Endothelial cell of umbilical vein (primary cell): ENCODE measurements at regions not wholly inside any gene's neighbourhood (a gene's known extent, or its start where the extent isn't known, plus 50 kb on each side); places are given as distances from the start of the nearest gene placed in this dataset.

Source experiments
- BruUV-seq: library from RNA; stranded (reverse); fragments of 400-500 nt; replicated peaks from 2 replicates; lab custom pipeline; 2021; lab: Mats Ljungman, UMichigan
- CTCF ChIA-PET: fragments of 300-600, 350-600 bp; sonication (Branson Sonifier 250); formaldehyde crosslinking; loops from one replicate; lab custom pipeline; 2021; ENCODE audit warnings: antibody characterized with exemption, inconsistent platforms; lab: Charles Lee
- POLR2A ChIA-PET: fragments of 300-600, 350-600 bp; sonication (Branson Sonifier 250); formaldehyde crosslinking; loops from one replicate; lab custom pipeline; 2021; ENCODE audit warnings: antibody characterized with exemption, inconsistent platforms; lab: Charles Lee
- DNase-seq: peaks from one replicate; pipeline ENCODE4 v3.0.0-alpha.2; 2011; ENCODE audit warnings: low read depth, low spot score
- FAIRE-seq: peaks from 2 replicates; lab custom pipeline; 2011; peaks lifted over from hg19 to GRCh38; lab: Jason Lieb, UNC
- H2AFZ ChIP-seq: 2 replicates; pipeline ENCODE4 v1.6.0; 2012; ENCODE audit warnings: low read depth, low read length, control low read depth, inconsistent platforms
- H3K27ac ChIP-seq: 2 replicates; pipeline ENCODE4 v1.5.1; 2011; ENCODE audit warnings: low read depth, mild to moderate bottlenecking, control low read depth, low read length, moderate library complexity; ENCODE audit not compliant: insufficient read depth
- H3K27me3 ChIP-seq, 2 experiments: 2 replicates each; pipeline versions ENCODE4 v1.6.0 to v1.6.1; 2011; ENCODE audit warnings: low read length in 2 of 2, mixed read lengths in 1 of 2; ENCODE audit not compliant: control insufficient read depth in 2 of 2, insufficient read depth in 2 of 2
- H3K36me3 ChIP-seq, 2 experiments: 2 replicates in 1 of 2; 3 replicates in 1 of 2; pipeline ENCODE4 v1.5.1; 2011; ENCODE audit warnings: low read length in 2 of 2, mild to moderate bottlenecking in 1 of 2, moderate library complexity in 1 of 2; ENCODE audit not compliant: control insufficient read depth in 2 of 2, insufficient read depth in 2 of 2; ENCODE audit errors: extremely low read depth in 1 of 2
- H3K4me1 ChIP-seq: 3 replicates; pipeline ENCODE4 v1.5.1; 2011; ENCODE audit warnings: mild to moderate bottlenecking, low read length; ENCODE audit not compliant: control insufficient read depth, insufficient read depth; ENCODE audit errors: extremely low read depth
- H3K4me2 ChIP-seq: 2 replicates; pipeline ENCODE4 v1.6.1; 2011; ENCODE audit warnings: low read length, control low read depth, mixed read lengths; ENCODE audit not compliant: insufficient read depth
- H3K4me3 ChIP-seq, 3 experiments: fragments of 200-600 bp in 1 of 3; sonication (generic), shearing (Covaris generic) in 1 of 3; replicated peaks in 1 of 3; 2 replicates each; pipeline ENCODE4 v1.5.1; 2011 to 2016; ENCODE audit warnings: control low read depth in 3 of 3, low read length in 3 of 3, mild to moderate bottlenecking in 2 of 3, inconsistent platforms in 1 of 3, low read depth in 1 of 3, moderate library complexity in 1 of 3; ENCODE audit not compliant: insufficient read depth in 1 of 3
- H3K79me2 ChIP-seq: 2 replicates; pipeline ENCODE4 v1.6.0; 2012; ENCODE audit warnings: low read length, inconsistent platforms; ENCODE audit not compliant: control insufficient read depth, insufficient read depth
- H3K9ac ChIP-seq: replicated peaks from 2 replicates; pipeline ENCODE3; 2011; ENCODE audit warnings: low read length, control low read depth; ENCODE audit not compliant: insufficient read depth; ENCODE audit errors: extremely low read depth
- H3K9me1 ChIP-seq: replicated peaks from 3 replicates; pipeline ENCODE4 v1.6.0; 2011; ENCODE audit warnings: mild to moderate bottlenecking, low read length; ENCODE audit not compliant: control insufficient read depth, insufficient read depth; ENCODE audit errors: extremely low read depth
- H3K9me3 ChIP-seq: replicated peaks from 2 replicates; pipeline ENCODE4 v1.5.1; 2012; ENCODE audit warnings: low read length, inconsistent platforms; ENCODE audit not compliant: control insufficient read depth, insufficient read depth
- H4K20me1 ChIP-seq: replicated peaks from 2 replicates; pipeline ENCODE3; 2011; ENCODE audit warnings: mild to moderate bottlenecking, low read length; ENCODE audit not compliant: control insufficient read depth, insufficient read depth; ENCODE audit errors: extremely low read depth
- EZH2 ChIP-seq: IDR thresholded peaks from 2 replicates; pipeline ENCODE4 v1.6.1; 2012; ENCODE audit warnings: borderline replicate concordance, low read depth, mild to moderate bottlenecking, moderate library complexity, low read length, inconsistent platforms; ENCODE audit not compliant: severe bottlenecking
- FOS ChIP-seq: IDR thresholded peaks from 2 replicates; pipeline ENCODE4 v1.6.1; 2011; ENCODE audit warnings: mild to moderate bottlenecking, low read length, moderate library complexity, borderline replicate concordance; ENCODE audit not compliant: insufficient read depth
- GATA2 ChIP-seq: IDR thresholded peaks from 2 replicates; pipeline ENCODE4 v1.7.0; 2011; ENCODE audit warnings: low read depth, mild to moderate bottlenecking, moderate library complexity, mixed read lengths, low read length; ENCODE audit not compliant: insufficient read length, insufficient read depth
- JUN ChIP-seq: IDR thresholded peaks from 2 replicates; pipeline ENCODE4 v1.6.1; 2011; ENCODE audit warnings: borderline replicate concordance, low read depth; ENCODE audit not compliant: insufficient read length, insufficient read depth
- MYC ChIP-seq: IDR thresholded peaks from one replicate; pipeline ENCODE4 v1.6.1; 2011; ENCODE audit warnings: mild to moderate bottlenecking, low read depth, low read length
- POLR2A ChIP-seq: IDR thresholded peaks from 2 replicates; pipeline ENCODE4 v1.6.1; 2012; ENCODE audit warnings: low read depth, mild to moderate bottlenecking, control low read depth, low read length
- POLR2AphosphoS5 ChIP-seq: IDR thresholded peaks from 2 replicates; pipeline ENCODE4 v1.6.1; 2012; ENCODE audit warnings: low read depth, mild to moderate bottlenecking, control low read depth, low read length, moderate library complexity; ENCODE audit not compliant: insufficient read depth
- dilution Hi-C: fragments of 300-500 bp; cut with MboI; formaldehyde crosslinking; loops from one replicate; pipeline ENCODE4 v1.15.0; 2019; ENCODE audit warnings: low sequenced_read_pairs; ENCODE audit not compliant: extremely low pct_ligation_motif_present
- intact Hi-C: fragments of 100-400 bp; cut with micrococcal nuclease; formaldehyde crosslinking; loops from one replicate; pipeline ENCODE4 v1.10.0; 2022
- TF ChIP-seq, protein P1 (sequence below), 2 donors: IDR thresholded peaks; 1 replicate in 1 of 2; 2 replicates in 1 of 2; pipeline ENCODE4 v1.5.1; 2011; ENCODE audit warnings: low read length in 2 of 2, mild to moderate bottlenecking in 2 of 2, moderate library complexity in 2 of 2, control low read depth in 1 of 2, inconsistent platforms in 1 of 2, low read depth in 1 of 2; ENCODE audit not compliant: insufficient read depth in 1 of 2; ENCODE audit errors: extremely low read depth in 1 of 2
- TF ChIP-seq, protein P2 (sequence below): IDR thresholded peaks from 2 replicates; pipeline ENCODE4 v1.6.1; 2011; ENCODE audit not compliant: insufficient read depth, insufficient read length

DNA sequence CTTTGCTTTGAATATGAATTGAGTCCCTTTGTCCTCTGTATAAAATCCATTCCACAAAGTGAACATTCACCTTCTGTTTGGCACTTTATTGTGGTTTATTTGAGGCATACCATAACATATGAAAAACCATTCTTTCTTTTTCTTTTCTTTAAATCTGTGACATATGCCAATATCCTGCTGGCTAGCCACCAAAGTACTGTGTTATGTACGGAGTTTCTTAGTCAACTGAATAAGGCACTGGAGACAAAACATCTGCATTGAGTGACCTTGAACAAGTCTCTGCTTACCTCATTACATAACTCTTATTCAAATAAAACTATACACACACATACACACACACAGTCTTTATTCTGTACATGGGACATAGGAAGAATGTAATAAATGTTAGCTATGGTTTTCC is 872.8 kb downstream of the C4orf33 start:
- no peaks in the 10 kb centered on the region for H3K36me3 ChIP-seq
- POLR2A ChIA-PET, result no interaction called here
- dilution Hi-C loops (no loop called here), intact Hi-C loops (no loop called here)
- DNase-seq (no peak), FAIRE-seq (no peak)
- H3K27me3 ChIP-seq, result no peaks in the 10 kb centered on the region
- no peak overlapping the region for H3K9ac ChIP-seq
- H3K4me1 ChIP-seq, result no peaks in the 10 kb centered on the region
- H3K79me2 ChIP-seq, result no peaks in the 10 kb centered on the region
- no peak overlapping the region for H2AFZ ChIP-seq
- no peaks in the 10 kb centered on the region for H4K20me1 ChIP-seq
- CTCF ChIA-PET, result no interaction called here
- no peak overlapping the region for H3K27ac ChIP-seq
- BruUV-seq, result no TSS peak
- H3K9me3 ChIP-seq, result no peaks in the 10 kb centered on the region
- no peak overlapping the region for H3K4me3 ChIP-seq
- TF ChIP-seq JUN (no peak), GATA2 (no peak), FOS (no peak), EZH2 (no peak), MYC (no peak), POLR2AphosphoS5 (no peak), POLR2A (no peak)
- TF ChIP-seq, protein P1, sequence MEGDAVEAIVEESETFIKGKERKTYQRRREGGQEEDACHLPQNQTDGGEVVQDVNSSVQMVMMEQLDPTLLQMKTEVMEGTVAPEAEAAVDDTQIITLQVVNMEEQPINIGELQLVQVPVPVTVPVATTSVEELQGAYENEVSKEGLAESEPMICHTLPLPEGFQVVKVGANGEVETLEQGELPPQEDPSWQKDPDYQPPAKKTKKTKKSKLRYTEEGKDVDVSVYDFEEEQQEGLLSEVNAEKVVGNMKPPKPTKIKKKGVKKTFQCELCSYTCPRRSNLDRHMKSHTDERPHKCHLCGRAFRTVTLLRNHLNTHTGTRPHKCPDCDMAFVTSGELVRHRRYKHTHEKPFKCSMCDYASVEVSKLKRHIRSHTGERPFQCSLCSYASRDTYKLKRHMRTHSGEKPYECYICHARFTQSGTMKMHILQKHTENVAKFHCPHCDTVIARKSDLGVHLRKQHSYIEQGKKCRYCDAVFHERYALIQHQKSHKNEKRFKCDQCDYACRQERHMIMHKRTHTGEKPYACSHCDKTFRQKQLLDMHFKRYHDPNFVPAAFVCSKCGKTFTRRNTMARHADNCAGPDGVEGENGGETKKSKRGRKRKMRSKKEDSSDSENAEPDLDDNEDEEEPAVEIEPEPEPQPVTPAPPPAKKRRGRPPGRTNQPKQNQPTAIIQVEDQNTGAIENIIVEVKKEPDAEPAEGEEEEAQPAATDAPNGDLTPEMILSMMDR (IDR thresholded peaks at IDR 0.05; ENCODE audit: extremely low read depth in 1 of 2, insufficient read depth in 1 of 2, low read depth in 1 of 2, low read length in 2 of 2), result no peak
- TF ChIP-seq, protein P2, sequence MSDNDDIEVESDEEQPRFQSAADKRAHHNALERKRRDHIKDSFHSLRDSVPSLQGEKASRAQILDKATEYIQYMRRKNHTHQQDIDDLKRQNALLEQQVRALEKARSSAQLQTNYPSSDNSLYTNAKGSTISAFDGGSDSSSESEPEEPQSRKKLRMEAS, result no peak
- no peaks in the 10 kb centered on the region for H3K9me1 ChIP-seq
- H3K4me2 ChIP-seq, result no peak overlapping the region
